ENCODE measurements at regions not wholly inside any gene's neighbourhood (a gene's known extent, or its start where the extent isn't known, plus 50 kb on each side); places are given as distances from the start of the nearest gene placed in this dataset.

GRCh38 chr1:214823311-214824117 is 220.5 kb downstream of the CENPF start:
- no peak overlapping the region for H2AFZ ChIP-seq (ENCODE audit: low read depth)
- H3K36me3 ChIP-seq (ENCODE audit: insufficient read depth) = no peaks in the 10 kb centered on the region
- no peak; the same call in 1 of the 2 replicates for TF ChIP-seq CTCF (conservative IDR thresholded peaks at IDR 0.05; ENCODE audit: low read depth, low read length)
- no peaks in the 10 kb centered on the region for H3K27me3 ChIP-seq (ENCODE audit: insufficient read depth, low read depth)
- H3K4me2 ChIP-seq = no peak overlapping the region
- H3K27ac ChIP-seq = no peak overlapping the region
- H3K79me2 ChIP-seq (ENCODE audit: insufficient read depth, low read depth) = no peaks in the 10 kb centered on the region
- no peak overlapping the region for H3K4me3 ChIP-seq (IDR thresholded peaks at IDR 0.05; ENCODE audit: insufficient read depth, low read depth, low read length)
- H4K20me1 ChIP-seq (ENCODE audit: insufficient read depth) = no peaks in the 10 kb centered on the region
- no peak overlapping the region for H3K9ac ChIP-seq
- no peaks in the 10 kb centered on the region for H3K4me1 ChIP-seq (ENCODE audit: low read depth, poor library complexity, severe bottlenecking)

GRCh38 chr1:214824763-214825162 is 221.8 kb downstream of the CENPF start:
- Histone ChIP-seq H2AFZ (ENCODE audit: low read depth) (no peak overlapping the region), H3K27ac (no peak overlapping the region), H3K4me1 (ENCODE audit: low read depth, poor library complexity, severe bottlenecking) (no peaks in the 10 kb centered on the region), H3K27me3 (ENCODE audit: insufficient read depth, low read depth) (no peaks in the 10 kb centered on the region), H3K79me2 (ENCODE audit: insufficient read depth, low read depth) (no peaks in the 10 kb centered on the region), H3K9ac (no peak overlapping the region), H3K4me2 (no peak overlapping the region), H3K4me3 (IDR thresholded peaks at IDR 0.05; ENCODE audit: insufficient read depth, low read depth, low read length) (no peak overlapping the region), H4K20me1 (ENCODE audit: insufficient read depth) (no peaks in the 10 kb centered on the region), H3K36me3 (ENCODE audit: insufficient read depth) (no peaks in the 10 kb centered on the region)
- TF ChIP-seq CTCF (conservative IDR thresholded peaks at IDR 0.05; ENCODE audit: low read depth, low read length) = no peak

- no peak overlapping the region for H2AFZ ChIP-seq (ENCODE audit: low read depth)
- no peak for TF ChIP-seq CTCF (conservative IDR thresholded peaks at IDR 0.05; ENCODE audit: low read depth, low read length)
- no peaks in the 10 kb centered on the region for H3K4me1 ChIP-seq (ENCODE audit: low read depth, poor library complexity, severe bottlenecking)
- no peak overlapping the region for H3K4me3 ChIP-seq (IDR thresholded peaks at IDR 0.05; ENCODE audit: insufficient read depth, low read depth, low read length)
- no peaks in the 10 kb centered on the region for H3K27me3 ChIP-seq (ENCODE audit: insufficient read depth, low read depth)
- H3K9ac ChIP-seq = no peak overlapping the region
- no peak overlapping the region for H3K27ac ChIP-seq
- H3K36me3 ChIP-seq (ENCODE audit: insufficient read depth) = no peaks in the 10 kb centered on the region
- H4K20me1 ChIP-seq (ENCODE audit: insufficient read depth) = no peaks in the 10 kb centered on the region
- no peak overlapping the region for H3K4me2 ChIP-seq
- H3K79me2 ChIP-seq (ENCODE audit: insufficient read depth, low read depth) = no peaks in the 10 kb centered on the region
These were observed 223.6 kb downstream of the CENPF start for GRCh38 chr1:214826619-214827018.

GRCh38 chr1:214827883-214828282 is 224.9 kb downstream of the CENPF start:
- H2AFZ ChIP-seq (ENCODE audit: low read depth) = no peak overlapping the region
- no peaks in the 10 kb centered on the region for H4K20me1 ChIP-seq (ENCODE audit: insufficient read depth)
- H3K9ac ChIP-seq = no peak overlapping the region
- H3K4me2 ChIP-seq = no peak overlapping the region
- no peaks in the 10 kb centered on the region for H3K4me1 ChIP-seq (ENCODE audit: low read depth, poor library complexity, severe bottlenecking)
- no peaks in the 10 kb centered on the region for H3K79me2 ChIP-seq (ENCODE audit: insufficient read depth, low read depth)
- no peak overlapping the region for H3K27ac ChIP-seq
- no peak overlapping the region for H3K4me3 ChIP-seq (IDR thresholded peaks at IDR 0.05; ENCODE audit: insufficient read depth, low read depth, low read length)
- no peaks in the 10 kb centered on the region for H3K36me3 ChIP-seq (ENCODE audit: insufficient read depth)
- no peak for TF ChIP-seq CTCF (conservative IDR thresholded peaks at IDR 0.05; ENCODE audit: low read depth, low read length)
- H3K27me3 ChIP-seq (ENCODE audit: insufficient read depth, low read depth) = no peaks in the 10 kb centered on the region
